ENCODE measurements at regions not wholly inside any gene's neighbourhood (a gene's known extent, or its start where the extent isn't known, plus 50 kb on each side); places are given as distances from the start of the nearest gene placed in this dataset.

DNA sequence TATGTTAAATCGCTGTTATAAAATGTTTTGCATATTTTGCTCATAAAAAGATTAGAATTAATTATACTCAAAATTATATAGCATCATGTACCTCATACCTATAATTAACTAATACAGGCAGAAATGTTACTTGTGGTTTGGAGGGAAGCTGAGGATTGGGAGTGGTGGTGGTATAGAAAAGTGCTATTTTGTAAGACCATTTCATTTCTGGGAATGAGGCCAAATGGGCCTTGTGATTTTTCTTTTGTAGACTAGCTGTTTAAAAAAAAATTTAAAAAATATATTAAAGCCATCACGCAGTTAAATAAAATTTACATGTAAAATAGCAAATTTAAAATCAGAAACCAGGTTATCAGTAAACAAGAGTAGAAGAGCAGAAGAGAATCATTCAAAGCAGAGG, 560.8 kb upstream of the FAM98A start:
- no TSS peak for BruUV-seq (replicated peaks)
- ChIA-PET SMC1A (ENCODE audit: uncharacterized antibody, unreplicated experiment) (interaction anchor here (0.5 kb wide), 1 partner anchor 68 kb away, joined by 3 read pairs; no protein-coding TSS in a partner anchor), CTCF (no interaction called here), POLR2A (no interaction called here), RAD21 (ENCODE audit: unreplicated experiment) (no interaction called here)
- Histone ChIP-seq H3K4me2 (ENCODE audit: control insufficient read depth, insufficient read depth) (no peak overlapping the region), H3K9me3 (replicated peaks; ENCODE audit: control insufficient read depth, insufficient read depth, low read length) (no peaks in the 10 kb centered on the region), H3K36me3 (ENCODE audit: control insufficient read depth in 2 of 2, insufficient read depth in 2 of 2, low read length in 1 of 2) (no peaks in the 10 kb centered on the region), H3K27me3 (replicated peaks in 1 of 2; ENCODE audit: control insufficient read depth in 2 of 2, insufficient read depth in 2 of 2, low read length in 1 of 2) (no peaks in the 10 kb centered on the region), H2AFZ (ENCODE audit: control insufficient read depth, low read depth, low read length) (no peak overlapping the region), H4K20me1 (ENCODE audit: control insufficient read depth, insufficient read depth) (no peaks in the 10 kb centered on the region), H3K9ac (ENCODE audit: control insufficient read depth, insufficient read depth, low read length) (no peak overlapping the region), H3K4me1 (ENCODE audit: control insufficient read depth, insufficient read depth, low read length) (no peaks in the 10 kb centered on the region), H3K4me3 (no peak overlapping the region), H3K79me2 (ENCODE audit: control insufficient read depth, insufficient read depth, low read length) (no peaks in the 10 kb centered on the region), H3K27ac (ENCODE audit: control insufficient read depth, insufficient read depth) (no peak overlapping the region)
- intact Hi-C loops (cut with micrococcal nuclease; ENCODE audit: unreplicated experiment) (no loop called here), in situ Hi-C loops (cut with MboI) (no loop called here)
- TF ChIP-seq POLR2AphosphoS2 (IDR thresholded peaks at IDR 0.05; ENCODE audit: low read depth, low read length) (no peak), NR2C2 (IDR thresholded peaks at IDR 0.05; ENCODE audit: borderline replicate concordance, control insufficient read depth, insufficient read length, low read depth) (no peak), TCF12 (IDR thresholded peaks at IDR 0.05; ENCODE audit: low read depth, low read length) (no peak), NFIC (IDR thresholded peaks at IDR 0.05; ENCODE audit: low read depth, low read length) (no peak), HDAC6 (IDR thresholded peaks at IDR 0.05; ENCODE audit: unreplicated experiment) (no peak), TCF7 (IDR thresholded peaks at IDR 0.05; ENCODE audit: borderline replicate concordance) (no peak)
- TF ChIP-seq, protein P1, sequence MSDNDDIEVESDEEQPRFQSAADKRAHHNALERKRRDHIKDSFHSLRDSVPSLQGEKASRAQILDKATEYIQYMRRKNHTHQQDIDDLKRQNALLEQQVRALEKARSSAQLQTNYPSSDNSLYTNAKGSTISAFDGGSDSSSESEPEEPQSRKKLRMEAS (IDR thresholded peaks at IDR 0.05; ENCODE audit: low read depth, low read length), result no peak
- TF ChIP-seq, protein P2, sequence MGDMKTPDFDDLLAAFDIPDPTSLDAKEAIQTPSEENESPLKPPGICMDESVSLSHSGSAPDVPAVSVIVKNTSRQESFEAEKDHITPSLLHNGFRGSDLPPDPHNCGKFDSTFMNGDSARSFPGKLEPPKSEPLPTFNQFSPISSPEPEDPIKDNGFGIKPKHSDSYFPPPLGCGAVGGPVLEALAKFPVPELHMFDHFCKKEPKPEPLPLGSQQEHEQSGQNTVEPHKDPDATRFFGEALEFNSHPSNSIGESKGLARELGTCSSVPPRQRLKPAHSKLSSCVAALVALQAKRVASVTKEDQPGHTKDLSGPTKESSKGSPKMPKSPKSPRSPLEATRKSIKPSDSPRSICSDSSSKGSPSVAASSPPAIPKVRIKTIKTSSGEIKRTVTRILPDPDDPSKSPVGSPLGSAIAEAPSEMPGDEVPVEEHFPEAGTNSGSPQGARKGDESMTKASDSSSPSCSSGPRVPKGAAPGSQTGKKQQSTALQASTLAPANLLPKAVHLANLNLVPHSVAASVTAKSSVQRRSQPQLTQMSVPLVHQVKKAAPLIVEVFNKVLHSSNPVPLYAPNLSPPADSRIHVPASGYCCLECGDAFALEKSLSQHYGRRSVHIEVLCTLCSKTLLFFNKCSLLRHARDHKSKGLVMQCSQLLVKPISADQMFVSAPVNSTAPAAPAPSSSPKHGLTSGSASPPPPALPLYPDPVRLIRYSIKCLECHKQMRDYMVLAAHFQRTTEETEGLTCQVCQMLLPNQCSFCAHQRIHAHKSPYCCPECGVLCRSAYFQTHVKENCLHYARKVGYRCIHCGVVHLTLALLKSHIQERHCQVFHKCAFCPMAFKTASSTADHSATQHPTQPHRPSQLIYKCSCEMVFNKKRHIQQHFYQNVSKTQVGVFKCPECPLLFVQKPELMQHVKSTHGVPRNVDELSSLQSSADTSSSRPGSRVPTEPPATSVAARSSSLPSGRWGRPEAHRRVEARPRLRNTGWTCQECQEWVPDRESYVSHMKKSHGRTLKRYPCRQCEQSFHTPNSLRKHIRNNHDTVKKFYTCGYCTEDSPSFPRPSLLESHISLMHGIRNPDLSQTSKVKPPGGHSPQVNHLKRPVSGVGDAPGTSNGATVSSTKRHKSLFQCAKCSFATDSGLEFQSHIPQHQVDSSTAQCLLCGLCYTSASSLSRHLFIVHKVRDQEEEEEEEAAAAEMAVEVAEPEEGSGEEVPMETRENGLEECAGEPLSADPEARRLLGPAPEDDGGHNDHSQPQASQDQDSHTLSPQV (IDR thresholded peaks at IDR 0.05), result no peak
- TF ChIP-seq, protein P3, sequence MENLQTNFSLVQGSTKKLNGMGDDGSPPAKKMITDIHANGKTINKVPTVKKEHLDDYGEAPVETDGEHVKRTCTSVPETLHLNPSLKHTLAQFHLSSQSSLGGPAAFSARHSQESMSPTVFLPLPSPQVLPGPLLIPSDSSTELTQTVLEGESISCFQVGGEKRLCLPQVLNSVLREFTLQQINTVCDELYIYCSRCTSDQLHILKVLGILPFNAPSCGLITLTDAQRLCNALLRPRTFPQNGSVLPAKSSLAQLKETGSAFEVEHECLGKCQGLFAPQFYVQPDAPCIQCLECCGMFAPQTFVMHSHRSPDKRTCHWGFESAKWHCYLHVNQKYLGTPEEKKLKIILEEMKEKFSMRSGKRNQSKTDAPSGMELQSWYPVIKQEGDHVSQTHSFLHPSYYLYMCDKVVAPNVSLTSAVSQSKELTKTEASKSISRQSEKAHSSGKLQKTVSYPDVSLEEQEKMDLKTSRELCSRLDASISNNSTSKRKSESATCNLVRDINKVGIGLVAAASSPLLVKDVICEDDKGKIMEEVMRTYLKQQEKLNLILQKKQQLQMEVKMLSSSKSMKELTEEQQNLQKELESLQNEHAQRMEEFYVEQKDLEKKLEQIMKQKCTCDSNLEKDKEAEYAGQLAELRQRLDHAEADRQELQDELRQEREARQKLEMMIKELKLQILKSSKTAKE (IDR thresholded peaks at IDR 0.05; ENCODE audit: low read depth, poor library complexity, severe bottlenecking), result no peak
- TF ChIP-seq, protein P4, sequence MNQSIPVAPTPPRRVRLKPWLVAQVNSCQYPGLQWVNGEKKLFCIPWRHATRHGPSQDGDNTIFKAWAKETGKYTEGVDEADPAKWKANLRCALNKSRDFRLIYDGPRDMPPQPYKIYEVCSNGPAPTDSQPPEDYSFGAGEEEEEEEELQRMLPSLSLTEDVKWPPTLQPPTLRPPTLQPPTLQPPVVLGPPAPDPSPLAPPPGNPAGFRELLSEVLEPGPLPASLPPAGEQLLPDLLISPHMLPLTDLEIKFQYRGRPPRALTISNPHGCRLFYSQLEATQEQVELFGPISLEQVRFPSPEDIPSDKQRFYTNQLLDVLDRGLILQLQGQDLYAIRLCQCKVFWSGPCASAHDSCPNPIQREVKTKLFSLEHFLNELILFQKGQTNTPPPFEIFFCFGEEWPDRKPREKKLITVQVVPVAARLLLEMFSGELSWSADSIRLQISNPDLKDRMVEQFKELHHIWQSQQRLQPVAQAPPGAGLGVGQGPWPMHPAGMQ (IDR thresholded peaks at IDR 0.05; ENCODE audit: borderline replicate concordance), result no peak
- ATAC-seq (no peak), FAIRE-seq (no peak), DNase-seq (ENCODE audit: low read depth, low spot score) (no peak)
- WGBS (ENCODE audit: insufficient coverage, insufficient replicate concordance, low lambda C conversion rate, missing lambda C conversion rate), result 23% methylated on average over 2 of the region's 2 CpGs

All from GM12878 (cell line).